PFSK-1 (cell line): ENCODE measurements at regions not wholly inside any gene's neighbourhood (a gene's known extent, or its start where the extent isn't known, plus 50 kb on each side); places are given as distances from the start of the nearest gene placed in this dataset.

Experiments used
- FOXP2 ChIP-seq: optimal IDR thresholded peaks from 2 replicates; pipeline ENCODE3; 2011; ENCODE audit warnings: borderline replicate concordance, control low read depth, inconsistent platforms; ENCODE audit not compliant: insufficient read depth; ENCODE audit errors: extremely low read length, extremely low read depth
- POLR2AphosphoS5 ChIP-seq: IDR thresholded peaks from 2 replicates; pipeline ENCODE4 v1.6.1; 2012; ENCODE audit warnings: low read depth, mild to moderate bottlenecking, control low read depth, low read length, moderate library complexity
- SIN3A ChIP-seq: IDR thresholded peaks from 2 replicates; pipeline ENCODE4 v1.6.1; 2012; ENCODE audit warnings: mild to moderate bottlenecking, low read length, moderate library complexity, borderline replicate concordance; ENCODE audit not compliant: insufficient read depth
- TAF1 ChIP-seq: IDR thresholded peaks from 2 replicates; pipeline ENCODE4 v1.6.1; 2012; ENCODE audit warnings: low read length, control low read depth, borderline replicate concordance; ENCODE audit not compliant: insufficient read depth
- TF ChIP-seq, protein P1 (sequence below), 2 experiments: IDR thresholded peaks; 2 replicates each; pipeline versions ENCODE4 v1.6.1 to v1.8.0; 2011 to 2012; ENCODE audit warnings: low read depth in 2 of 2, low read length in 2 of 2, control low read depth in 1 of 2, inconsistent platforms in 1 of 2, mild to moderate bottlenecking in 1 of 2, moderate library complexity in 1 of 2; ENCODE audit not compliant: insufficient read depth in 1 of 2

DNA sequence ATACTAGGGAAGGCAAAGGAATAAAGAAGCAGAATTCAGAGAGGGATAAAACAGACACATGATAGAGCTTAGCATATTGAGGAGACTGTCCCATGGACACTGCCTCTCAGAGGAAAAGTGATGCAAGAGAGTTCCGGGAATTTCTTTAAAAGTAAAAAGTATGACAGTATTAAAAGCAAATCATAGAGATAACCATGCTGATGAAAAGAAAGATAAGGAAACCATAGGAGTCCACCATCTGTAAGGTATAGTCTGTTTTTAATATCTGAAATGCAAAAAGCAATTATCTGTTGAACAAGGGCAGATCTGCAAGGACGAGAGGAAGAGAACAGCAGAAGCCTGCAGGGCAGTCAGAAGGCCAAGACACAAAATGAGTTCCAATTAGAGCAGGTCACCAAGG, 495.9 kb upstream of the GOLIM4 start:
- TF ChIP-seq, protein P1, sequence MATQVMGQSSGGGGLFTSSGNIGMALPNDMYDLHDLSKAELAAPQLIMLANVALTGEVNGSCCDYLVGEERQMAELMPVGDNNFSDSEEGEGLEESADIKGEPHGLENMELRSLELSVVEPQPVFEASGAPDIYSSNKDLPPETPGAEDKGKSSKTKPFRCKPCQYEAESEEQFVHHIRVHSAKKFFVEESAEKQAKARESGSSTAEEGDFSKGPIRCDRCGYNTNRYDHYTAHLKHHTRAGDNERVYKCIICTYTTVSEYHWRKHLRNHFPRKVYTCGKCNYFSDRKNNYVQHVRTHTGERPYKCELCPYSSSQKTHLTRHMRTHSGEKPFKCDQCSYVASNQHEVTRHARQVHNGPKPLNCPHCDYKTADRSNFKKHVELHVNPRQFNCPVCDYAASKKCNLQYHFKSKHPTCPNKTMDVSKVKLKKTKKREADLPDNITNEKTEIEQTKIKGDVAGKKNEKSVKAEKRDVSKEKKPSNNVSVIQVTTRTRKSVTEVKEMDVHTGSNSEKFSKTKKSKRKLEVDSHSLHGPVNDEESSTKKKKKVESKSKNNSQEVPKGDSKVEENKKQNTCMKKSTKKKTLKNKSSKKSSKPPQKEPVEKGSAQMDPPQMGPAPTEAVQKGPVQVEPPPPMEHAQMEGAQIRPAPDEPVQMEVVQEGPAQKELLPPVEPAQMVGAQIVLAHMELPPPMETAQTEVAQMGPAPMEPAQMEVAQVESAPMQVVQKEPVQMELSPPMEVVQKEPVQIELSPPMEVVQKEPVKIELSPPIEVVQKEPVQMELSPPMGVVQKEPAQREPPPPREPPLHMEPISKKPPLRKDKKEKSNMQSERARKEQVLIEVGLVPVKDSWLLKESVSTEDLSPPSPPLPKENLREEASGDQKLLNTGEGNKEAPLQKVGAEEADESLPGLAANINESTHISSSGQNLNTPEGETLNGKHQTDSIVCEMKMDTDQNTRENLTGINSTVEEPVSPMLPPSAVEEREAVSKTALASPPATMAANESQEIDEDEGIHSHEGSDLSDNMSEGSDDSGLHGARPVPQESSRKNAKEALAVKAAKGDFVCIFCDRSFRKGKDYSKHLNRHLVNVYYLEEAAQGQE (IDR thresholded peaks at IDR 0.05; ENCODE audit: insufficient read depth in 1 of 2, low read depth in 2 of 2, low read length in 2 of 2), result no peak
- TF ChIP-seq TAF1, result no peak
- no peak for TF ChIP-seq SIN3A
- TF ChIP-seq POLR2AphosphoS5, result no peak
- no peak for TF ChIP-seq FOXP2

DNA sequence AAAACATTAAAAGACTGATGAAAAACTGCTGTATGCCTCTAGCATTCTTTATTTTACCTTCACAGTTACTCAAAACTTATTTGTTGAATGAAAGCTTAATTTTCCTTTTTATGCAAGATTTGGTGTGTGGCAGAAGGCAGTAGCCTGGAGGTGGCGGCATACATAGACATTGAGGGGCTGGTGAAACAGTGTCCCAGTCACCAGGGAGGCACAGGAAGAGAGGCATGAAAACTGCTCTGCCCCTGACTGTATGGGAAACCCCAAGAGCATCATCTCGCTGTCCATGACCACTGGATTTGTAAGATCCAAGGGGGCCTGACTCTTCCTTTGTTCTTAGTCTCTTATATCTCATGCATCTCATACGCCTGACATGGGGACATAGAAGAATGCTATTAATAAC, 493.7 kb upstream of the GOLIM4 start:
- no peak for TF ChIP-seq SIN3A
- no peak for TF ChIP-seq FOXP2
- no peak for TF ChIP-seq TAF1
- TF ChIP-seq, protein P1 (IDR thresholded peaks at IDR 0.05; ENCODE audit: insufficient read depth in 1 of 2, low read depth in 2 of 2, low read length in 2 of 2), result no peak
- no peak for TF ChIP-seq POLR2AphosphoS5

DNA sequence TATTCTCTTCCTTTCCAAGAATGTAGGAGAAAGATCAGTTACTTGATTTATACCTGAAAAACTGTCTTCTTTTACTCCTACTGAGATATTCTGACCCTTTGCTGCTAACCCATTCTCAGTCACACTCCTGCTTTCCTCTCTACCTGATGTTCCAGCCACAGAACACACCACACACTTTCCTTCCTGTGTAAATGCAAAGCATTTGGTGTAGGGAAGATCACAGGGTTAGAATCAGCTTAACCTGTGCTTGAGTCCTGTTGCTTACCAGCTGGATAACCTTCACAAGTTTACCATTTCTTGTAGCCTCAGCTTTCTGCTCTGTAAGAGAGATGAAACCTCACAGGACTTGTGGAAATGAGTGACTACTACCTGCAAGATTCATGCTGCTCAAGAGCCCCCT, 489.8 kb upstream of the GOLIM4 start:
- TF ChIP-seq TAF1 (no peak), SIN3A (no peak), FOXP2 (no peak), POLR2AphosphoS5 (no peak)
- TF ChIP-seq, protein P1 (IDR thresholded peaks at IDR 0.05; ENCODE audit: insufficient read depth in 1 of 2, low read depth in 2 of 2, low read length in 2 of 2), result no peak

DNA sequence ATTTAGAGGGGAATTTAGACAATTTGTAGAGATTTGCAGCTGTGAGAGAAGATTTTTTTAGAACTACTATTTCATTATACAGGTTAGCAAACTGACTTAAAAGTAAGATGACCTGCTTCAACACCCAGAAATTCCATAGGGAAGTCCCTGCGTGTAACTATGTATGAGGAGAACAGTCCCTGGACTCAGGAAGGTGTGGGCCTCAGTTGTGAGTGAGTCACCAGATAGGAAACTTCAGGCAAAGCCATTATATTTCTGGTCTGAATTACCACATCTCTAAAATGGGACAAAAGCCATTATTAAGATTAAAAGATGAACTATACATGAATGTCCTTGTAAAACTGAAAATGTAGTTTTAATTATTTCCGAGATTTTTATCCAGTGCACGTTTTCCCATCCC, 488.3 kb upstream of the GOLIM4 start:
- TF ChIP-seq TAF1 (no peak), FOXP2 (no peak), POLR2AphosphoS5 (no peak), SIN3A (no peak)
- TF ChIP-seq, protein P1 (IDR thresholded peaks at IDR 0.05; ENCODE audit: insufficient read depth in 1 of 2, low read depth in 2 of 2, low read length in 2 of 2), result no peak

DNA sequence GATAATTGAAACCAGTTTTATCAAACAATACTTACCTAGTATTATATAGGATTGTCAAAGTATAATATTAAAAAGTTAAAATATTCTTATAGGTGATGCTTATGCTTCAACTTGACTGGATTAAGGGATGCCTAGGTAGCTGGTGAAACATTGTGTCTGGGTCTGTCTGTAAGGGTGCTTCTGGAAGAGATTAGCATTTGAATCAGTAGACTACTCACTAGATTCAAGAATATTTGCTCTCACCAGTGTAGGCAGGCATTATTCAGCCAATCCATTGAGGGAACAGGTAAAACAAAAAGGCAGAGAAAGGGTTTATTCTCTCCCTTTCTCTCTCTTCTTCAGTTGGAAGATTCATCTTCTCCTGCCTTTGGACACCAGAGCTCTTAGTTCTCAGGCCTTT, 486.8 kb upstream of the GOLIM4 start:
- TF ChIP-seq SIN3A (no peak), TAF1 (no peak), POLR2AphosphoS5 (no peak), FOXP2 (no peak)
- TF ChIP-seq, protein P1 (IDR thresholded peaks at IDR 0.05; ENCODE audit: insufficient read depth in 1 of 2, low read depth in 2 of 2, low read length in 2 of 2), result no peak
